DND-41 (cell line): ENCODE measurements at regions not wholly inside any gene's neighbourhood (a gene's known extent, or its start where the extent isn't known, plus 50 kb on each side); places are given as distances from the start of the nearest gene placed in this dataset.

Source experiments
- ATAC-seq: fragments of 200-7000 bp; cut with Tn5 transposase; 3 replicates; pipeline ENCODE4 v1.9.1; 2021; ENCODE audit warnings: low read depth; ENCODE audit not compliant: insufficient read depth
- DNase-seq: peaks from one replicate; pipeline ENCODE4 v3.0.0-alpha.2; 2020
- H2AFZ ChIP-seq: 2 replicates; pipeline ENCODE4 v1.6.0; 2012; ENCODE audit warnings: low read depth, low read length
- H3K27ac ChIP-seq: 2 replicates; pipeline ENCODE4 v1.5.1; 2012; ENCODE audit warnings: low read length, inconsistent platforms
- H3K27me3 ChIP-seq: fragments of 200-600 bp; sonication (generic); 2 replicates; pipeline ENCODE4 v1.6.0; 2012; ENCODE audit warnings: low read length, mild to moderate bottlenecking, inconsistent platforms; ENCODE audit not compliant: insufficient read depth, poor library complexity
- H3K36me3 ChIP-seq: 2 replicates; pipeline ENCODE4 v1.5.1; 2012; ENCODE audit warnings: low read length, inconsistent platforms; ENCODE audit not compliant: insufficient read depth
- H3K4me1 ChIP-seq: 2 replicates; pipeline ENCODE4 v1.5.1; 2012; ENCODE audit warnings: mild to moderate bottlenecking, low read length; ENCODE audit not compliant: insufficient read depth
- H3K4me2 ChIP-seq: 2 replicates; pipeline ENCODE4 v1.6.0; 2012; ENCODE audit warnings: mild to moderate bottlenecking, moderate library complexity, low read length, inconsistent platforms; ENCODE audit not compliant: insufficient read depth
- H3K4me3 ChIP-seq, 2 experiments: fragments of 200-600 bp in 1 of 2; shearing (Covaris generic) in 1 of 2; 2 replicates each; pipeline ENCODE4 v1.5.1; 2012 to 2016; ENCODE audit warnings: inconsistent platforms in 2 of 2, low read length in 2 of 2, mild to moderate bottlenecking in 2 of 2, low read depth in 1 of 2, moderate library complexity in 1 of 2
- H3K79me2 ChIP-seq: 2 replicates; pipeline ENCODE4 v1.6.0; 2012; ENCODE audit warnings: low read length, inconsistent platforms; ENCODE audit not compliant: insufficient read depth
- H3K9ac ChIP-seq: 2 replicates; pipeline ENCODE4 v1.6.0; 2012; ENCODE audit warnings: low read depth, mild to moderate bottlenecking, inconsistent platforms, low read length, moderate library complexity
- H3K9me3 ChIP-seq: 2 replicates; pipeline ENCODE4 v1.5.1; 2012; ENCODE audit warnings: low read length, moderate library complexity, mild to moderate bottlenecking, inconsistent platforms; ENCODE audit not compliant: insufficient read depth, severe bottlenecking
- H4K20me1 ChIP-seq: 2 replicates; pipeline ENCODE4 v1.6.0; 2012; ENCODE audit warnings: low read length; ENCODE audit not compliant: insufficient read depth
- CTCF ChIP-seq: IDR thresholded peaks from 2 replicates; pipeline ENCODE4 v1.5.1; 2012; ENCODE audit warnings: borderline replicate concordance, low read length, moderate library complexity, mild to moderate bottlenecking; ENCODE audit not compliant: poor library complexity, severe bottlenecking; ENCODE audit errors: extremely low read depth
- EZH2 ChIP-seq: IDR thresholded peaks from 3 replicates; pipeline ENCODE4 v1.6.1; 2012; ENCODE audit warnings: borderline replicate concordance, low read depth, mild to moderate bottlenecking, moderate library complexity, low read length, inconsistent platforms; ENCODE audit not compliant: severe bottlenecking

- no peaks in the 10 kb centered on the region for H3K4me1 ChIP-seq
- ATAC-seq (no peak), DNase-seq (no peak)
- H3K36me3 ChIP-seq, result no peaks in the 10 kb centered on the region
- H3K4me2 ChIP-seq, result no peak overlapping the region
- no peak overlapping the region for H2AFZ ChIP-seq
- TF ChIP-seq EZH2 (no peak), CTCF (no peak)
- no peaks in the 10 kb centered on the region for H4K20me1 ChIP-seq
- H3K4me3 ChIP-seq, result no peak overlapping the region
- no peak overlapping the region for H3K9ac ChIP-seq
- no peaks in the 10 kb centered on the region for H3K9me3 ChIP-seq
- H3K79me2 ChIP-seq, result no peaks in the 10 kb centered on the region
- no peaks in the 10 kb centered on the region for H3K27me3 ChIP-seq
- no peak overlapping the region for H3K27ac ChIP-seq
Observed at GRCh38 chr5:38714703-38715355, 131.0 kb upstream of the OSMR start.

DNA sequence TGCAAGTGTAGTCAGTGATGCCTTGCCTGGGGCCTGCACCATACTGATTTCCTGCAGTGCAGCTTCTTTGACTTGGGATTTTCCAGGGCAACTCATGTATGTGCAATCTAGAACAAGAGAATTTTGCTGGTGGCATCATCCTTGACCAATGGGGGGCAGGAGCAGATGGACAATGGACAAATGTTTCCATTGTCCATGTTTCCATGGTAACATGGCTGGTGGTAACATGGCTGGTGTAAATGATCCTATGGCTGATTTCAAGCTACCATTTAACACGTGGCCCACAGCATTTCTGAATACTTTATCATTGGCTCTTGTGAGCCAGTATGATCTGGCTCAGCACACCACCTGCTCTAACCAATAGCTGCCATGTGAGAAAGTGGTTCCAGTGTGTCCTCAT lies 130.1 kb upstream of the OSMR start:
- no peaks in the 10 kb centered on the region for H3K9me3 ChIP-seq
- no peaks in the 10 kb centered on the region for H3K79me2 ChIP-seq
- H3K27ac ChIP-seq, result no peak overlapping the region
- no peaks in the 10 kb centered on the region for H3K4me1 ChIP-seq
- no peak overlapping the region for H3K4me3 ChIP-seq
- no peak overlapping the region for H2AFZ ChIP-seq
- H3K27me3 ChIP-seq, result no peaks in the 10 kb centered on the region
- no peaks in the 10 kb centered on the region for H4K20me1 ChIP-seq
- H3K4me2 ChIP-seq, result no peak overlapping the region
- no peak overlapping the region for H3K9ac ChIP-seq
- DNase-seq, result no peak
- H3K36me3 ChIP-seq, result no peaks in the 10 kb centered on the region
- no peak for TF ChIP-seq CTCF
- TF ChIP-seq EZH2, result no peak
- ATAC-seq, result no peak

DNA sequence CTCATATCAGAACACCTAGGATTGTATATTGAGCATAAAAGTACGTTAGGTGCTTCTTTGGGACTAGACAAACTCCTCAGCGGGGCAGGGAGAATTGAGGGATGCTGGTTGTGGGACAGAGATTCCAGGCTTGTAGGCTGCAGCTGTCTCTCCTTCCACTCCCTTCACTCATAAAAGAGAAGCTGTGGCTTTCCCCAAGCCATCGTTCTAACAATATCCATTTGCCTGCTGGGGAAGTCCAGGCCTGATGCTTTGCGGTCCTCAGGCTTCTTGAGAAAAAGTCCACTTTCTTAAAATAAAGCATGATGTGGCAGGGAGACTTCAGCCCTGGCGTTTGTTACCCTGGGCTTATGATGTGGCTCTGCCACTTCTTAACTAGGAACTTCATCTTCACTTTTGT lies 129.3 kb upstream of the OSMR start:
- Histone ChIP-seq H3K4me3 (no peak overlapping the region), H3K4me1 (no peaks in the 10 kb centered on the region), H4K20me1 (no peaks in the 10 kb centered on the region), H3K27me3 (peaks cover 5% of the 10 kb centered on the region), H3K9me3 (no peaks in the 10 kb centered on the region), H3K9ac (no peak overlapping the region), H2AFZ (no peak overlapping the region), H3K36me3 (no peaks in the 10 kb centered on the region), H3K4me2 (no peak overlapping the region), H3K27ac (no peak overlapping the region), H3K79me2 (no peaks in the 10 kb centered on the region)
- TF ChIP-seq CTCF (no peak), EZH2 (no peak)
- ATAC-seq (no peak), DNase-seq (no peak)
